Activated naive CD8-positive, alpha-beta T cell treated with anti-CD3 and anti-CD28 coated beads, Interleukin-2, amount 10 ng/mL, durations not matched to agents 7 days and 5 days (primary cell): ENCODE measurements at regions not wholly inside any gene's neighbourhood (a gene's known extent, or its start where the extent isn't known, plus 50 kb on each side); places are given as distances from the start of the nearest gene placed in this dataset.

Experiments used
- ATAC-seq: fragments of 150-1000 bp; cut with Tn5 transposase; one replicate; pipeline ENCODE4 v1.10.0; 2021; ENCODE audit warnings: low read depth, moderate library complexity
- POLR2A ChIA-PET: fragments of 350-600 bp; sonication (Branson Sonifier 250); formaldehyde crosslinking; loops from one replicate; lab custom pipeline; 2021; ENCODE audit warnings: antibody characterized with exemption; lab: Charles Lee
- DNase-seq: peaks from one replicate; pipeline ENCODE4 v3.0.0; 2021
- H3K27ac Mint-ChIP-seq: one replicate; pipeline ENCODE4 v1.8.0; 2022; ENCODE audit warnings: mild to moderate bottlenecking, mixed read lengths
- H3K27me3 Mint-ChIP-seq: one replicate; pipeline ENCODE4 v1.8.0; 2022; ENCODE audit warnings: mild to moderate bottlenecking, moderate library complexity, mixed read lengths
- H3K36me3 Mint-ChIP-seq: one replicate; pipeline ENCODE4 v1.8.0; 2021; ENCODE audit warnings: mild to moderate bottlenecking, mixed read lengths
- H3K4me1 Mint-ChIP-seq: one replicate; pipeline ENCODE4 v1.8.0; 2021; ENCODE audit warnings: mixed read lengths
- H3K4me3 Mint-ChIP-seq: one replicate; pipeline ENCODE4 v1.8.0; 2022; ENCODE audit warnings: mild to moderate bottlenecking, moderate library complexity, mixed read lengths
- H3K9me3 Mint-ChIP-seq: one replicate; pipeline ENCODE4 v1.8.0; 2021; ENCODE audit warnings: mixed read lengths

GRCh38 chr11:113557926-113558325 is 82.7 kb upstream of the DRD2 start:
- POLR2A ChIA-PET = no interaction called here
- H3K4me3 Mint-ChIP-seq = no peak overlapping the region
- no peaks in the 10 kb centered on the region for H3K9me3 Mint-ChIP-seq
- no peak overlapping the region for H3K27ac Mint-ChIP-seq
- DNase-seq (no peak), ATAC-seq (no peak)
- H3K4me1 Mint-ChIP-seq = no peaks in the 10 kb centered on the region
- H3K27me3 Mint-ChIP-seq = peaks cover 5% of the 10 kb centered on the region
- H3K36me3 Mint-ChIP-seq = no peaks in the 10 kb centered on the region

DNA sequence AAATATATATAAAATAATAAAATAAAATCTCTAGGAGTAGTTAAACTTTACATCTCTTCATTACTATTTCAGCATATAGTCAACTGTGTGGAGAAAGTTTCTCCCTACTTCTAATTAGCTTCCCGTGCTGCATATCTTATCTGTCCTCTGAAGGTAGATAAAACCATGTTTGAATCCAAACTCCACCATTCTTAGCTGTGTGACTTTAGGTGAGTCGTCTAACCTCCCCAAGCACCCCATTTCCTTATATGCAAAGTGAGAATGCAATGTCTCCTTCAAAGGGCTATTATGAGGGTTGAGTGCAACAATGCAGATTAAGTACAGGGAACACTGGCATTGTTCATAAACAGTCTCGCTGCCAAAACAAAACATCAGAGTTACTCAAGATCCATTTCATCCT is 80.8 kb upstream of the DRD2 start:
- Mint-ChIP-seq H3K9me3 (no peaks in the 10 kb centered on the region), H3K27me3 (peaks cover 7% of the 10 kb centered on the region), H3K36me3 (no peaks in the 10 kb centered on the region), H3K27ac (no peak overlapping the region), H3K4me3 (no peak overlapping the region), H3K4me1 (no peaks in the 10 kb centered on the region)
- POLR2A ChIA-PET = no interaction called here
- DNase-seq (no peak), ATAC-seq (no peak)

GRCh38 chr11:113555071-113555619 is 79.9 kb upstream of the DRD2 start:
- no peak overlapping the region for H3K27ac Mint-ChIP-seq
- POLR2A ChIA-PET = no interaction called here
- ATAC-seq = no peak
- no peaks in the 10 kb centered on the region for H3K4me1 Mint-ChIP-seq
- no peaks in the 10 kb centered on the region for H3K9me3 Mint-ChIP-seq
- DNase-seq = no peak
- no peaks in the 10 kb centered on the region for H3K36me3 Mint-ChIP-seq
- H3K27me3 Mint-ChIP-seq = peaks cover 15% of the 10 kb centered on the region
- no peak overlapping the region for H3K4me3 Mint-ChIP-seq

DNA sequence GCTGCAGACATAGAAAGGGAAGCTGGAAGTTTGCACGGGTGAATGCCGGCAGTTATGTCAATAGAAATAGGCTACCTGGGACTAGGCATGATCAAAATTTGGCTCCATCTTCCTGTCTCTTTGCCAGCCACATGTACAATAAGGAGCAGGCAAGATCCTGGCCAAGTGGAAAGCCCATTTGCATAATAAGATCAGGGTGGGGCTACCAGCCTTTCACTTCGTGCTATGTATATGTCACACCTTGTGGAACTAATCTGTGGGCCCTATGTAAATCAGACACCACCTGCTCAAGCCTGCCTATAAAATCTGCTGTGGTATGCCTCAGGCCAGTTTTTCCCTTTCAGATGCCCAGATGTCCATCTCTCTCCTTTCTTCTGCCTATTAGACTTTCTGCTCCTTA is 79.3 kb upstream of the DRD2 start:
- no peaks in the 10 kb centered on the region for H3K36me3 Mint-ChIP-seq
- no peak for ATAC-seq
- H3K9me3 Mint-ChIP-seq = no peaks in the 10 kb centered on the region
- no peaks in the 10 kb centered on the region for H3K4me1 Mint-ChIP-seq
- POLR2A ChIA-PET = no interaction called here
- H3K27ac Mint-ChIP-seq = no peak overlapping the region
- H3K27me3 Mint-ChIP-seq = peaks cover 16% of the 10 kb centered on the region
- no peak overlapping the region for H3K4me3 Mint-ChIP-seq
- no peak for DNase-seq

- DNase-seq = no peak
- POLR2A ChIA-PET = no interaction called here
- Mint-ChIP-seq H3K27ac (no peak overlapping the region), H3K4me3 (no peak overlapping the region), H3K4me1 (no peaks in the 10 kb centered on the region), H3K36me3 (no peaks in the 10 kb centered on the region), H3K9me3 (no peaks in the 10 kb centered on the region), H3K27me3 (peaks cover 16% of the 10 kb centered on the region)
- no peak for ATAC-seq
Measured at GRCh38 chr11:113553915-113554314, 78.7 kb upstream of the DRD2 start.

DNA sequence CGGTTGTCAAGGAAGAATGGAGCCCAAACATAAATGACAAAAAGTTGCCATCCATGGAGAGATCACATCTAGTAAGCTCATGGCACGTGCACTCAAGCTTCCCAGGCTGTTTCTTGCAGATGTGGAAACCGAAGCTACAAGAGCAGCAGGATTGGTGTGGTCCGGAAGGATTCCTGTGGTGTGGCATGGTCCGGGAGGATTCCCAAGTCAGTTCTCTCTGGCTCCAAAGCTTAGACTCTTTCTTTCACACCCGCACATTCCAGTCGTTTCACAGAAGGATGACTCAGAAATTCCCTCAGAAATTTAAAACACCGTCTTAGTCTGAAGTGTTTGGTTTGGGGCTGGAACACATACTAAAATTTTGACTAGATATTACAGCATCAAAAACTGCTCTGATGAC is 78.0 kb upstream of the DRD2 start:
- Mint-ChIP-seq H3K4me3 (no peak overlapping the region), H3K4me1 (no peaks in the 10 kb centered on the region), H3K27me3 (peaks cover 16% of the 10 kb centered on the region), H3K36me3 (no peaks in the 10 kb centered on the region), H3K9me3 (no peaks in the 10 kb centered on the region), H3K27ac (no peak overlapping the region)
- POLR2A ChIA-PET = no interaction called here
- DNase-seq (no peak), ATAC-seq (no peak)

DNA sequence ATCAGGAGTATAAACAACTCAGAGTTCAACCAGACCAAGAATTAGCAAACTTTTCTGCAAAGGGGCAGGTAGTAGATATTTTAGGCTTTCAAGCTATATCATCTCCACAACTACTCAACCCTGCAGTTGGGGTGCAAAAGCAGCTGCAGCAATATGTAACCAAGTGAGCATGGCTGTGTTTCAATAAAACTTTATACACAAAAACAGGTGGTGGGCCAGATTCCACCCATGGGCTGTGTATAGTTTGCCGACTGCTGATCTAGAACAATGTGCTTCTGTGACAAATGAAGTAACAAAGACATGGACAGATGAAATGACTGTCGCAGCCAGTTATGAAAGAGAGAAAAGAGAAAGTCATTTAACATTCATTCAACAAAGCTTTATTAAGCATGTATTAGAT is 77.1 kb upstream of the DRD2 start:
- POLR2A ChIA-PET = no interaction called here
- DNase-seq (no peak), ATAC-seq (no peak)
- no peak overlapping the region for H3K4me3 Mint-ChIP-seq
- no peaks in the 10 kb centered on the region for H3K36me3 Mint-ChIP-seq
- H3K9me3 Mint-ChIP-seq = no peaks in the 10 kb centered on the region
- no peak overlapping the region for H3K27ac Mint-ChIP-seq
- H3K27me3 Mint-ChIP-seq = peaks cover 16% of the 10 kb centered on the region
- no peaks in the 10 kb centered on the region for H3K4me1 Mint-ChIP-seq

GRCh38 chr11:113551645-113552044 is 76.4 kb upstream of the DRD2 start:
- H3K27ac Mint-ChIP-seq = no peak overlapping the region
- no peaks in the 10 kb centered on the region for H3K4me1 Mint-ChIP-seq
- DNase-seq (no peak), ATAC-seq (no peak)
- no peaks in the 10 kb centered on the region for H3K36me3 Mint-ChIP-seq
- peaks cover 16% of the 10 kb centered on the region for H3K27me3 Mint-ChIP-seq
- POLR2A ChIA-PET = no interaction called here
- H3K4me3 Mint-ChIP-seq = no peak overlapping the region
- H3K9me3 Mint-ChIP-seq = no peaks in the 10 kb centered on the region

DNA sequence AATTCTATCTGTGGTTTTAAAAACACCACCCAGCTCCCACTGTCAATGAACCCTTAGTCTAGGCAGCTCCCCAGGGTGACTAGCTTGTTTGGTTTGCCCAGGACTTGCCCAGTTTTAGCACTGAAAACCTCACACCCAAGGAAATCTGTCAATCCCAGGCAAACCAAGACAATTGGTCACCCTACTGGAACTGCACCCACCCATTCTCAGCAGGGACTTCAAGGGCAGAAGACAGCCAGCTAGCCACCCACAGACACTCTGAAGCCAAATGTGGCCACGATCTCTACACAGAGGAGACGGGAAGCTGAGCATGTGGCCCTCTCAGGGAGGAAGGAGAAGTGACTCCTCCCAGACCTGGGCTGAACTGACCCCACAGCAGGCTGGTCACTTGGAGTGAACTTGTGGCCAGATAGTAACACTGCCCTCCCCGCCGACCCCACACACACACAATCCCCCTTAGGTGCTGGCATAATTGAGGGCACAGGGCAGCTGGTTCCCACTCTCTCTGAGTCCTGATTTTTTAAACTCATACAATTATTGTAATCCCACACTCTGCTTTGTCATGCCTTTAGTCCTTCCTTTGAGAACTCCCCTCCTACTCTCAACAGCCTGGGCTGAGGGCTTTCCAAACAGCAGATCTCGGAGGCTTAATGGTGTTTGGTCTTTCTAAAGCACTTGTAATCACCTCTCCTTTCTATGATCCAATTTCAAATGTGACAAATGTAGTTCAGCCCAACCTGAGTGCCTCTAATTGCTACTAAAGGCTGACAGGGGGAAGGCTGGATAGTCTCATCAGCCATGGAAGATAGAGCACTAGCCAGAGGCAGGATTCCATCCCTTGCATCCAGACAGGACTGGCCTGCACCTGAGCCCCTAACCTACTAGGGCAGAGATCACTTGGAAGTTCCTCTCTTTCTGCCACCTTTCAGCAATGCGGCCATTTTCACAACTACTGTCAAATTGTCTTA is 74.7 kb upstream of the DRD2 start:
- Mint-ChIP-seq H3K4me3 (no peak overlapping the region), H3K36me3 (no peaks in the 10 kb centered on the region), H3K27ac (no peak overlapping the region), H3K9me3 (no peaks in the 10 kb centered on the region), H3K4me1 (no peaks in the 10 kb centered on the region), H3K27me3 (peaks cover 17% of the 10 kb centered on the region)
- no peak for DNase-seq
- POLR2A ChIA-PET = no interaction called here
- no peak for ATAC-seq

- Mint-ChIP-seq H3K4me1 (no peaks in the 10 kb centered on the region), H3K27ac (no peak overlapping the region), H3K4me3 (no peak overlapping the region), H3K27me3 (peaks cover 17% of the 10 kb centered on the region), H3K9me3 (no peaks in the 10 kb centered on the region), H3K36me3 (no peaks in the 10 kb centered on the region)
- POLR2A ChIA-PET = no interaction called here
- DNase-seq (no peak), ATAC-seq (no peak)
Measured at GRCh38 chr11:113549061-113549460, 73.9 kb upstream of the DRD2 start.

DNA sequence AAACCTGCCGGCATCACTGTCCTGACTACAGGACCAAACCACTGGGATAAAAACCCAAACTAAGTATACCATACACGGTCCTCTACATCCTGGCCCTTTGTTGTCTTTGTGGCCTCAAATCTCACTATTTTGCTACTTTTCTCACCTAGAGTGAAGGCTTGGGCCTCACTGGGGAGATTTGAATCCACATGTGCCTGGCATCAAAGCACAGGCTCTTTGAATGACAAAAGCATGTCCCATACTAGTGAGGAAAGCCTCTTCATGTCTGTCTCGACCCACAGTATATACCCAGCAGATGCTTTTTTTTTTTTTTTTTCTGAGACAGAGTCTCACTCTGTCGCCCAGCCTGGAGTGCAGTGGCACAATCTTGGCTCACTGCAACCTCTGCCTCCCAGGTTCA is 72.5 kb upstream of the DRD2 start:
- Mint-ChIP-seq H3K9me3 (no peaks in the 10 kb centered on the region), H3K27me3 (peaks cover 15% of the 10 kb centered on the region), H3K27ac (no peak overlapping the region), H3K4me3 (no peak overlapping the region), H3K4me1 (no peaks in the 10 kb centered on the region), H3K36me3 (no peaks in the 10 kb centered on the region)
- no peak for DNase-seq
- ATAC-seq = no peak
- POLR2A ChIA-PET = no interaction called here

GRCh38 chr11:113546757-113547507 is 71.7 kb upstream of the DRD2 start:
- H3K27me3 Mint-ChIP-seq = peaks cover 12% of the 10 kb centered on the region
- ATAC-seq (no peak), DNase-seq (no peak)
- no peak overlapping the region for H3K27ac Mint-ChIP-seq
- H3K36me3 Mint-ChIP-seq = no peaks in the 10 kb centered on the region
- H3K9me3 Mint-ChIP-seq = no peaks in the 10 kb centered on the region
- POLR2A ChIA-PET = no interaction called here
- H3K4me1 Mint-ChIP-seq = no peaks in the 10 kb centered on the region
- no peak overlapping the region for H3K4me3 Mint-ChIP-seq

GRCh38 chr11:113542420-113542819 is 67.2 kb upstream of the DRD2 start:
- ATAC-seq (no peak), DNase-seq (no peak)
- Mint-ChIP-seq H3K27me3 (peaks cover 3% of the 10 kb centered on the region), H3K36me3 (no peaks in the 10 kb centered on the region), H3K9me3 (no peaks in the 10 kb centered on the region), H3K4me1 (no peaks in the 10 kb centered on the region), H3K4me3 (no peak overlapping the region), H3K27ac (no peak overlapping the region)
- POLR2A ChIA-PET = no interaction called here
